Fibroblast of peridontal ligament (primary cell): ENCODE measurements at regions not wholly inside any gene's neighbourhood (a gene's known extent, or its start where the extent isn't known, plus 50 kb on each side); places are given as distances from the start of the nearest gene placed in this dataset.
"Not testable (repeated sequence)": the region's sequence is repeated elsewhere in the genome, so short reads cannot be mapped to it uniquely, and the experiment has no call there.

Experiments
- DNase-seq: peaks from one replicate; pipeline ENCODE4 v3.0.0-alpha.2; 2010; ENCODE audit errors: extremely low read depth

DNA sequence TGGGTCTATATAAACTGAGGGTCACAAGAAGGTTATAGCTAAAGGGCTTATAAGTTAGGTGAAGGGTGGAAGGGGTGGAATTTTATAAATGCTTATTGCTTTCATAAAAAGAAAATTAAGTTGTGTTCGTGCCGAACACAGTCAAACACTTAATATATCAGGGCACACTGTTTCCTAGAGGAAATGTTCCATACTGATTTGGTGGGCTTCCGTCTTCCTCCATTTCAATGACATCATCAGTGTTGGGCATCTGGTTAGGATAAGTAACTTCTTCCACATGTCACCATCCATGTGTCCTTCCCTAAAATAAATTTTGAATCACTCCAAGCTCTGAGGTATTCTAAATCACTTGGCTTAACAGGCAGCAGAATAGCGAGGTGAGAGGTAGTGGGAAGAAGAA is 466.4 kb downstream of the MED13L start:
- no peak for DNase-seq

DNA sequence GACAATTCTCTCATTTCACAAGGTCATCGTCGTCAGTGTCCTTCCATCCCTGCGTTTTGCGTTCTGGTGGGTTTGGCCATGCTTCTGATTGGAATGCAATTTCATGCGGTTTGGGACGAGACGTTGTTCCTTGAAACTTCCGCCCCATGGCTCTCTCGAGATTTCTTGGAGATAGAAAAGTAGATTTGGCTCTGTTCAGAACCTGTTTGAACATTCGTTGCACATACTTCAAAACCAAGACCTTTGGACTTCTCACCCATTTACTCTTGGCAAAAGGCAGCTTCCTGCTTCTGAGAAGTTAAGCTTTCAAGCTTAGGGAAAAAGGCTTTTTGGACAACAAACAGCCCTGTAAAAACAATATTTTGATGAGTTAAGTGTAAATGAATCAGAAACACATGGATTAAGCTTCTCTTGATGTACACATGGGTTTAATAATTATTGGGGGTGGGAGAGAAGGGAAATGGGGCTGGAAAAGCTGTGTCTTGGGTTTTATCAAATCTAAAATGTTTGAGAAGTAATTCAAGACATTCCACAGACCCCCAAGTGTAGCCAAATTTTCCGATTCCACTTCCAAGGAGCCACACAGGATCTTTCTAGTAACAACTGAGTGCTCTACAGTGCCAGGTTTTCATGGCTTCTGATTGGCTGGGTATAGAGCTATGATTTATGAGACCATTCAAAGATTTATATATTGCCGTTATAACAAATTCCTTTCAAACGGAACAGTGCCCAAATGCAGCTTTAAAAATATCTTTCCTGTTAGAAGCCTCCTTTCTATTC is 467.2 kb downstream of the MED13L start:
- no peak for DNase-seq

DNA sequence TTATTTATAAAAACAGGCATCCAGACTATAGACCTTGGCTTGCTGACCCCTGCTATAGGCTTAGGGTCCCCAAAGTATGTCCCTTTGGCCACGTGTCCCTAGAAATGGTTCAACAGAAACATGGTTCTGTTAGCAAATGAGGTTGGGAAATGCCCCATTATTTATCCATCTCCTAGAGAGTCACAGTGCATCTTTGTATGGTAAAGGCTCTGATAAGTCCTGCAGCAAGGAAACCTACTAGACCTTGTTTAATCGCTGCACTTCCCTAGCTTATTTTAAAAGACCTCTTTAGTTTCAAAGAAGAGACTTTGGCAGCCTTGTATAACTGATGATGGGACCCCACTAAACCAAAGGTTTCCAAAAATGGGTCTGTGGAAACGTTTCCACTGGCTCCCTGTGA is 471.5 kb downstream of the MED13L start:
- no peak for DNase-seq

DNA sequence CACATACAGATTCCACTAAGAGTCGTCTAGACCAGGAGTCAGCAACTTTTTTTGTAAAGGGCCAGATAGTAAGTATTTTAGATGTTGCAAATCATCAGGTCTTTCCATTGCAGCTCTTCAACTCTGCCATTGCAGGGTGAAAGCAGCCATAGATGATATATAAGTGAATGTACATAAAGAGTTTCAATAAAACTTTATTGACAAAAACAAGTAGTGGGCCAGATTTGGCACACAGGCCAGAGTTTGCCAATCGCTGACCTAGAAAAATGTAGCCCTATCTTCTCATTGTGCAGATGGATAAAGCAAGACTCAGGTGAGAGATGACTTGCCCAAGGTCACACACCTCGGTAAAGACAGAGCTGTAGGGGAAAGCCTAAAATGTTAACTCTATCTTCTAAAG is 474.7 kb downstream of the MED13L start:
- no peak for DNase-seq

DNA sequence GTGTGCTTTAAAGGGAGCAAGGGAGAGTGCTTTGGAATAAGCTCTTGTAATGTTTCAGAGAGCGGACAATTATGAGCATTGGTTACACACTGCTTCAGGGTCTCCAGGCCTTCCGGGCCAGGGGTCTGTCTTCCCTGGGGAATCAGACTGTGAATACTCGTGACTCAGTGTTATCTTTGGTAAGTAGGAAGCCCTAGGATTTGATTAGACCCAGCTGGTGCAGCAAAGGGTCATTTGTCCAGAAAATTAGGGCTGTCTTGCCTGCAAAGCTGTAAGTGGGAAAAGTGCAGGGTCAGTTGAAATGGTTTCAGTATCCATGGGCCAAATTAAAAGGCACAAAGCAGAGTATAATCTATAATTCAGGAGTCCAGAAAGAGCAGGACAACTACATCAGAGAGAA is 475.6 kb downstream of the MED13L start:
- no peak for DNase-seq

DNA sequence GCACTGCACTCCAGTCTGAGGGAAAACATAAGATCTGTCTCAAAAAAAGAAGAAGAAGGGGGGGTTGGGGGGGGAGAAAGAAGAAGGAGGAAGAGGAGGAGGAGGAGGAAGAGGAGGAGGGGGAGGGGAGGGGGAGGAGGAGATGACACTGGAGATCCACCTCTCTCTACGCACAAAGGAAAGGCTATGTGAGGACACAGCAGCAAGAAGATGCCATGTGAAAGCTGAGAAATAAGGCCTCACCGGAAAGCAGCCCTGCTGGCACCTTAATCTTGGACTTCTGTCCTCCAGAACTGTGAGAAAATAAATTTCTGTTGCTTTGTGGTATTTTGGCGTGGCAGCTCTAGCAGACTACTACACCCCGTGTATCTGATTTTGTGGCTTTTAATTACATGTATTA is 477.9 kb downstream of the MED13L start:
- no peak for DNase-seq

DNA sequence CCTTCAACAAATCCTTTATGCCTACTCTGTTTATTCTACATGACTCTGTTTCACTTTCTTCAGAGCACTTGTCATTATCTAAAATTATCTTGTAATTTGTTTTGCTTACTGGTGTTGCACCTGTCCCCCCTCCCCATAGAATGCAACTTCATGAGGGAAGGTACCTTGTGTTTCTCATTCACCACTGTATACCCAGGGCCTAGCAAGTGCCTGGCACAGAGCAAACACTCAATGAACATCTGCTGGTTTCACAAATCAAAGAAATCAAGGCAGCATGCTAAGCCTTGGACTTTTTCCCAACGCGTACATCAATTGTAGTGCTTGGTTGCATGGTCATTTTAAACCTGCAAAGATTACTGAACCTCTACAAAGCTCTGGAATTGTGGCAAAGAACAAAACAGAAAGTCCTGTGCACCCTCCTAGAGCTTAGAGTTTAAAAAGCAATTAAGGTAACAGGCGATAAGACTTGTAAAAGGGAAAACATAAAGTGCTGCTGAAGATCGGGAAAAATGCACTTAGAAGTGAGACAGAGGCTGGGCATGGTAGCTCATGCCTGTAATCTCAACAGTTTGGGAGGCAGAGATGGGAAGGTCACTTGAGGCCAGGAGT is 479.1 kb downstream of the MED13L start:
- DNase-seq, result no peak

DNA sequence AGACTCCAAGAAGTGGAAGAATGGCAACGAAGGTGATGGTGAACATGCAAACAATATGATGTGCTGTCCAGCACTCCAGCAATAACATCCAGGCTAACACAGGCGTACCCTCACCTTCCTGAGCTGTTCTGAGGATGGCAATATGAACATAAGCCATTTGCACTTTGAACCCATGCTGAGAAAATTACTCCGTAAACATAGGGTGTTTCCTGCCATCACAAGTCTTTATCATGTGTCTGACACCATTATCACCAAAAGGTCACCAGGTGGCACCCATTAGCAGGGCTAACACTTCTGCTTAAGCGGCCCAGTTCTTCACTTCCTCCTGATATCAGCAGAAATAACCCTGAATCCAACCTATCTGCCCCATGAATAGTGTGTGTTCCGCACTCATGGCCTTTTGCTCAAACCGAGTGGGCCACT is 482.8 kb downstream of the MED13L start:
- no peak for DNase-seq

DNA sequence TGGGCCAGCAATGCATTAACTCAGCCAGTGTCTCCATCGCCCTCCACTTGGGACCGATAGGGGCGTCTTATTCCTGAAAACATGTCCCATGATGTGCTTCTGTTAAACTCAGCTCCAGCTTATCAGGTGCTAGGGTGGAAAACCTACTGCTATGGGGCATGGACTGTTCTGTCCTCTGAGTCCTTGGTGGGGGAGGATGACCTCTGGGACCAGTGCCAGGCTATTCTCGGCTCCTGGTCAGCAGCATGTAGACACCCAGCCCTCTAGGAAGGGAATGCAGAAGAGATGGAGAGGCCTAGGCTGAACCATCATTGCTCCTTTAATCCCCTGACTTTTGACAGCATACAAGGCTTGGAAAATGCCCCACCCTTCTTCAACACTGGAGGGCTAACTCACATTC is 486.2 kb downstream of the MED13L start:
- DNase-seq, result no peak

DNA sequence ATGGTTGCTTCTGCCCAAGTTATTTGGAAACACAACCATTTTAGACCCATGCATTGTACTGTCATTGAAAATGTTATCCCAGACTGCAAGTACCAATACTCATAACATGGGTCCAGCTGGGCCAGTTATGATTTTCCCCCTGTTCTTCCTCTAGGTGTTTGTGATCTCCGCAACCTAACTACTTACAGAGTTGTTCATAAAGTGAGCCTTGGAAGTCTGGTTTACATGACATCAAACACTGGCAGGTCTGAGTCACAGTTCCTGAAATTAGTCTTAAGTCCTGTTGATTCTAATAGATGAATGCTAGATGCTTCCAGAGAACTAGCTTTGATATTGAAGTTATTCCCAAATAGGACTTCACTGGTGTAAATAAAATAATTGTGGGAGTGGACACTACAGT is 487.0 kb downstream of the MED13L start:
- DNase-seq, result no peak

DNA sequence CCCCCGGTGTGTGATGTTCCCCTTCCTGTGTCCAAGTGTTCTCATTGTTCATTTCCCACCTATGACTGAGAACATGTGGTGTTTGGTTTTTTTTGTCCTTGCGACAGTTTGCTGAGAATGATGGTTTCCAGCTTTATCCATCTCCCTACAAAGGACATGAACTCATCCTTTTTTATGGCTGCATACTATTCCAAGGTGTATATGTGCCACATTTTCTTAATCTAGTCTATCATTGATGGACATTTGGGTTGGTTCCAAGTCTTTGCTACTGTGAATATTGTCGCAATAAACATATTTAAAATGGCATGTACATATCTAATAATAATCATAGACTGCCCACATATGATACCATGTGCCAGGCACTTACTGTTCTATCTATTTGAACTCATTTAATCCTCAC is 491.0 kb downstream of the MED13L start:
- DNase-seq, result not testable (repeated sequence)

DNA sequence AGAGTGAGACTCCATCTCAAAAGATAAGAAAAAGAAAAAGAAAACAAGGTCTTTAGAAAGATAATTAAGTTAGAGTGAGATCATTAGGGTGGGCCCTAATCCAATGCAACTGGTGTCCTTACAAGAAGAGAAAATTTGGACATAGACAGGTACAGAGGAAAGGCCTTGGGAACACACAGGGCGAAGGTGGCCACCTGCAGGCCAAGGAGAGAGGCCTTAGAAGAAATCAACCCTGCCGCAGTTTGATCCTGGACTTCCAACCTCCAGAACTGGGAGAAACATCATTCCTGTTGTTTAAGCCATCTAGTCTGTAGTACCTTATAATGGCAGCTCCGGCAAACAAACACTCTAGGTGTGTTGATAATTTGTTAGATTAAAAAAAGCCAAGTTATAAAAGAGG is 491.9 kb downstream of the MED13L start:
- DNase-seq, result no peak

DNA sequence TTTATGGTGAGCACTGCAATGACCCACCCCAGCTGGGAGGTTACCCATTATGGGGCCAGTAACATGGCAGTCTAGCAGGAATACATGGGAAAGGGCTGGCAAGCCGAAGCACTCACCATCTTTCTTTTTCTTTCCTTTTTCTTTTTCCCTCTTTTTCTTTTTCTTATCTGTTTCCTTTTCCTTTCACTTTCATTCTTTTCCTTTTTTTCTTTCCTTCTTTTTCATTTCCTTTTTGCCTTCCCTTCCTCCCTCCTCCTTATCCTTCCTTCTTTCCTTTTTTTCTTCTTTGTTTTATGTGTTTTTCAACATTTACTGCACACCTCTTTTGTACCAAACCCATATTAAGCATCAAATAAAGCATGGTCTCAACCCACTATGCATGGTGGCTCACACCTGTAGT is 501.1 kb downstream of the MED13L start:
- no peak for DNase-seq

DNA sequence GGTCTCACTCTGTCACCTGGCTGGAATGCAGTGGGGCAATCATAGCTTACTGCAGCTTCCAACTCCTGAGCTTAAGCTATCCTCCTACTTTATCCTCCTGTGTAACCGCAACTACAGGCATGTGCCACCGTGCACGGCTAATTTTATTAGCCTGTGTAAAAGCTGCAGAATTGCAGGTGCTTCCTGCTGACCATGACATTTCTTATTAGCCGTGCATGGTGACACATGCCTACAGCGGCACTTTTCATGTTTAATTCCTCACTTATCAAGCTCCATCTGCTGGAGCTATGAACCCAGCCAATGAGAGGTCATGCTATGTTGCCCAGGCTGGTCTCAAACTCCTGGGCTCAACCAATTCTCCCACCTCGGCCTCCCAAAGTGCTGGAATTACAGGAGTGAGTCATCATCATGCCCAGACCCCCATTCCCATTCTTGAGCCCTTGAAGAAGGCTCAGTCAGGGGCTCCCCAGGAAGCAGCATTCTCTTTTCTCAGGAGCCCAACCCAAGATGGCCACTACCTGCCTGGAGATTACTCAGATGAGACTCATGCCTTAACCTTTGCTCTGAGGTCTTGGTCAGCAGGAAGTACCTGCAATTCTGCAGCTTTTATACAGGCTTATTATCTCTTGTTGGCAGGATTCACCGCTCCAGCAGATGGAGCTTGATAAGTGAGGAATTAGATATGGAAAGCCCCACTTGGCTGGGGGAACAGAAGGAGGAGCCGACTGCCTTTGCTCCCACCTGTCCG is 503.2 kb downstream of the MED13L start:
- no peak for DNase-seq

DNA sequence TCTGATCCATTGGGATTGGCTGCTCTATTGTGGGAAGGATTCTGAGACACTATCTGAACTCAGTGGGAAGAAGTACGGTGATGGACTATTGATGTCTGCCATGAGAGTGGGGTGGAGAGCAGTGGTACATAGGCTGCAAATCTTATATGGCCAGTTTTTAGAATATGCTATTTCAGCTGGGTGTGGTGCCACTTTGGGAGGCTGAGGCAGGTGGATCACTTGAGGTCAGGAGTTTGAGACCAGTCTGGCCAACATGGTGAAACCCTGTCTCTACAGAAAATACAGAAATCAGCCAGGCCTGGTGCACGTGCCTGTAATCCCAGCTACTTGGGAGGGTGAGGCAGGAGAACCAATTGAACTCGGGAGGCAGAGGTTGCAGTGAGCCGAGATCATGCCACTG is 505.9 kb downstream of the MED13L start:
- no peak for DNase-seq

DNA sequence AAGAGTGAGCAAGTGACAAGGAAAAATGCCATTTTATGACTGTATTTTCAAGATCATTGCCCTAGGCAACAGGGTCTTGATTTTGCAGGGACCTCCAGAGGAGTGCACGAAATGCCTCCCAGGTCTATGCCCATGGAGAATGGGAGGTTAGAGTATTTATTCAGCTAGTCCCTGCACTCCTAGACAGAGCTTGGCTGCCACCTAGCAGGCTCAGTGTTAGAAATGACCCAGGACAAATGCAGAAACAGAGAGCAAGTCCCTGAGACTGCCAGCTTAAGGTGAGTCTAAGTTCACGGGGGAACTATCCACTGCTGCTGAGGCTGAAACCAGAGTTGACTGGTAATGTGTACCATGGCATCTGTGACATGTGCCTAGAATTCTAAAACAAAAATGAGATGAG is 506.4 kb downstream of the MED13L start:
- DNase-seq, result no peak

DNA sequence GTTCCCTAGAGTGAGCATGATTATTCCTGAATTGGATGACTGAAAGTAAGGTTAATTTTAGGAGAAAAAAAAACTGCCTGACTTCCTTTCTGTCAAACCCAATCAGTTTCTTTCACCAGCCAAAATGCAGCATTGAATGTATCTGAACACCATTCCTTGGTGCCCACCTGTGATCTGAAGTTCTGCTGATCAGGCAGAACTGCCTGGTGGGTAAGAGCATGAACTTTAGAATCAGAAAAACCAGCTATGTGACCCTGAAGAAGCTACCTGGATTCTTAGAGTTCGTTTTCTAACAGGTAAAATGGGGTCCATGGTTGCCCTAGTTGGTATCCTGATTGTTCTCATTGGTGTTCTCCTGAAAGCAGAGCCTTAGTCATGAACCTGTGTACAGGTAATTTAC is 506.9 kb downstream of the MED13L start:
- no peak for DNase-seq

DNA sequence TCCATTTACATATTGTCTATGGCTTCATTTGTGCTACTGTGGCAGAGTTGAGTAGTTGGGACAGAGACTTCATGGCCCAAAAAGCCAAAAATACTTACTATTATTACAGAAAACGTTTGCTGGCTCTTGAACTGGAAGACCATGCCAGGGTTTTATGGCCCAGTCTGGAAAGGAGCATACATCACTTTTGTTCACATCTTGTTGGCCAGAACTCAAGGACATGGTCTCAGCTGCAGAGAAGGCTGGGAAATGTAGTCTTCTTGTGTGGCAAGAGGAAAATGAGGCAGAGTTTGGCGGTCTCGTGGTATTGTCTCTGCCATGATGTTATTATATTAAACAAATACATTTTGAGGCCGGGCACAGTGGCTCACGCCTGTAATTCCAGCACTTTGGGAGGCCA is 509.6 kb downstream of the MED13L start:
- DNase-seq, result no peak

DNA sequence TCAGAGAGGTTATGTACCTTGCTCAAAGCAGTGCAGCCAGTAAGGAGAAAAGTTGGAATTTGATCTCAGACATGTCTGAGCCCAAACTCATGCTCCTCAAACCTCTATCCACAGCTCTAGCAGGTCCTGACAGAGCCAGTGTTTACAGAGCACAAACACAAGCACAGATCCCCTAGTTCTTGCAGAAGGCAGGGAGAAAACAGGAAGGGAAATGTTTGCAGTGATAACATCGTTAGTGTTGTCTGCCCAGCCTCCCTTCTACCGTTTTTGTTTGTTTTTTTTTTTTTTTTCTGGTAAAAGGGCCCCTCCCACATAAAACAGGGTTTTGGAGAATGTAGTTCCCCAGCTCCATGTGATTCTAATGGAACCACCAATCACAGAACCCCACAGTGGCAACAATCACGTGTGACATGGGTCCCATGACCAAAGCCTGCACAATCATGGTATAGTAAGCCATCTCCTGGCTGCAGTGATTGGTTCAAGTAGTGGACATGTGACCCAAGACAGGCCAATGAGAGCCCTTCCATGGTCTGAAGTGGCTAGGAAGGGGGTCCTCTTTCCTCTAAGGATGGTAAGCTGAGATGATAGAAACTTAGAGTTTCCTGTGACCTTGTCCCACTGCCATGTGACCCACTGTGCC is 513.4 kb downstream of the MED13L start:
- no peak for DNase-seq

DNA sequence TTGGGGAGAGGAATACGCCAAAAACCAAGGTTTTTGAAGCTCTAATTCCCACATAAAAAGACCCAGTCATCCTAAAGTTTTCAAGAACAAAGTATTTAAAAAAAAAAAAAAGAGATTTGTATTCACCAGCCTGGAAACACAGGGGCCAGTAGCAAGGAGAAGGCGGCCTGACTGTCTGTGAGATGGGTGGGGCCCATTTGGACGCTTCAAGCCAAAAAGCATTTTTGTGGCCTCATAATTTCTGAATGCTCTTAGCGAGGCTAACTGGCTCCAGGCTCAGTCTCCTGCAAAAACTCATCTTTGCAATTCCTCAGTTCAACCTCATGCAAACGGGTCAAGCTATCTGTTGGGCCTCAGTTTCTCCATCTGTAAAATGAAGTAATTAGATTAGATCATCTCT is 514.1 kb downstream of the MED13L start:
- peak; percentile 10 for DNase-seq

DNA sequence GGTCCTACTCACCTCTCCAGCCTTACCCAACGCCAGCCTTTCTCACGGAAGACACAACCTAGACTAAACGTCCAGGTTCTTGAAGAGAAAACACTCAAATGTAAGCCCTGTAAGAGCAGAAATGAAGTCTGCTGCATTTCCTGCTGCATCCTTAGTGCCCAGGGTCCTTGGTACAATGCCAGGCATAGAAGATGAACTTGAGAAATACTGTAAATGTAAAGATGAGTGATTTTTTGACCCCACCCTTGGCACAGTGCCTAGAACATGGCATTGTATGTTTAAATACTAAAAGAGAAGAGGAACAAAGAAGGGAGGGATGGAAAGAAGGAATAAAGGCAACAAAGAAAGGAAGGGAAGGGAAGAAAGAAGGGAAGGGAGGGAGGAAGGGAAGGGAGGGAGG is 514.6 kb downstream of the MED13L start:
- no peak for DNase-seq

DNA sequence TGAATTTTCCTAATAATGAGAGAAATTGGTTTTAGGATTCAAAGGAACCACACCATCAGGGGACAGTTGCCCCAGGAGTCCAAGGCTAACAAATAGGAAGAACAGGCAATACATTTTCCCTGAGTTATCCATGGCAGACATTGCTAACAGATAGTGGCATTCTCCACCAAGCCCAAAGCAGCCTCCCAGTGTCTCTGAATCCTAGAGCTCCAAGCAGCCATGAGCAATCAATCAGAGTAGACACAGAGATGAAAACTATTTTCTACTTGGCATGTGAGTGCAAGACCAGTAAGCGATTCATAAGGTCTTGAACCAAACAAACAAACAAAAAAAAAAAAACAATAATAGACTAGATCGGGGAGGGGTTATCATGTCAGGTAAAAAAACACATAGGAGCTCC is 515.7 kb downstream of the MED13L start:
- no peak for DNase-seq

DNA sequence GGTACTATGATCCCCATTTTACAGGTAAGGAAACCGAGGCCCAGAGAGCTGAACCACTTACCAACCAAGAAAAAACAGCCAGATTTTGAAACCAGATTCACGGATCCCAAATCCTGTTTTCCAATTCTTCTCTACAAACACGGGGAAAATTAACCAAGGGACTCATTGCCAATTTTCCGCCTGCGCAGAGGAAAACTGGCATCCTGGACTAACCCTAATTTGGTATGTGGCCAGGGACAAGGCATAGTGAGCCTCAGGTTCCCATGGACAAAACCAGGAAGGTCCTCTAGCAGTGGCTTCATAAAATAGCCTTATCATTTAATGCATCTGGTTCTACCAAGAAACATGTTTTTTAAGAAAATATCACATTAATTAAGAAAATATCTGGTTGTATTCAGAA is 517.3 kb downstream of the MED13L start:
- DNase-seq, result no peak
